CD4-positive, alpha-beta T cell treated with Interleukin-15 for 4 hours (primary cell): ENCODE measurements at regions not wholly inside any gene's neighbourhood (a gene's known extent, or its start where the extent isn't known, plus 50 kb on each side); places are given as distances from the start of the nearest gene placed in this dataset.
"Not testable (repeated sequence)": the region's sequence is repeated elsewhere in the genome, so short reads cannot be mapped to it uniquely, and the experiment has no call there.

Experiments used
- DNase-seq: peaks from one replicate; pipeline ENCODE4 v3.0.0-alpha.2; 2020; ENCODE audit warnings: low spot score

- DNase-seq, result not testable (repeated sequence)
Observed at GRCh38 chr7:150046290-150047194, 172.8 kb downstream of the ATP6V0E2 start.

DNA sequence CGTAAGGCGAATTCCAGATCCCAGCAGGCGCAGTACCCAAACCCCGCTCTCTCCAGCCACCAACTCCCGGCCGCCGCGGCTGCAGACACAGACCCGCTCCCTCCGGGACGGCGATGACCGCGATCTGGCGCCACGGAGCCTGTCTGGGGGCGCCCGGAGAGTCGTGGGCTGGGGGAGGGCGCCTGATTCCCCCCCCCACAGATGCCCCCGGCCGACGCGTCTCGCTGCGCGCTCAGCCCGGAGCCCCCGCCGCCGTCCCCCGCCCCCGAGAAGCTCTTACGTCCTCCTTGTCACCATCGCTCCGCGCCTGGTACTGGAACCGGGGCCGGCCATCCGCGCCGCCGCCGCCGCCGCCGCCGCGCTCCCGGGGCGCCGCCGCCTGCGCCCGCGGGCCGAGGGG, 173.6 kb downstream of the ATP6V0E2 start:
- not testable (repeated sequence) for DNase-seq

GRCh38 chr7:150047772-150048171, 174.0 kb downstream of the ATP6V0E2 start:
- DNase-seq, result not testable (repeated sequence)

GRCh38 chr7:150048244-150049011, 174.7 kb downstream of the ATP6V0E2 start:
- DNase-seq, result not testable (repeated sequence)

DNA sequence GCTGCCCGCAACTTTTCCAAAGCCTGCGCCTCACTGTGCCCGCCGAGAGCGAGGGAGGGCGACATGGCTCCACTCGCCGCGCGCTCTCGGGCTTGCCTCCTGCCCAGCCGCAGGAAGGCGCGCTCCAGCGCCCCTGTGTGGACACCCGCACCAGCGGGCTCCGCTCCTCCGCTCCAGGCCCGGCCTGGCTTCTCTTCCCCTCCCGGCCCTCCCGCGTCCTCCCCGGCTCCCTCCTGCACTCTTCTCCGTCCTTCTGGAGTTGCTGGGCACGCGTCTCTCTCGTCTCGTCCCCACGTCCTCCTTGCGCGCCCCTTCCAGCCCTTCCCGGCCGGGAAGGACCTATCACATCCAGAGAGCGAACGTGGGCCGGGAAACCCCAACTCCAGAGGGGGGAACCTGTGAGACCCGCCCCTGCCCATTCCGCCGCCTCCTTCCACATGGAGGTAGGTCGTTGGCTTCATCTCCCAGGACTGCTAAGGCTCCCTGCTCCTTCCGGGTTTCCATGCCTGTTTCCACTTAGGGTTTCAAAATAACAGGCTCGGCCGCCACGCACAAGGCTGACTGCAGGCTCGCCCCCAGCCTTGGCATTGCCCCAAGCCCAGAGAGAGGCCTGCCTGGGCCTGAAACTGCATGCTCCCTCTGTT, 175.4 kb downstream of the ATP6V0E2 start:
- DNase-seq, result not testable (repeated sequence)

DNA sequence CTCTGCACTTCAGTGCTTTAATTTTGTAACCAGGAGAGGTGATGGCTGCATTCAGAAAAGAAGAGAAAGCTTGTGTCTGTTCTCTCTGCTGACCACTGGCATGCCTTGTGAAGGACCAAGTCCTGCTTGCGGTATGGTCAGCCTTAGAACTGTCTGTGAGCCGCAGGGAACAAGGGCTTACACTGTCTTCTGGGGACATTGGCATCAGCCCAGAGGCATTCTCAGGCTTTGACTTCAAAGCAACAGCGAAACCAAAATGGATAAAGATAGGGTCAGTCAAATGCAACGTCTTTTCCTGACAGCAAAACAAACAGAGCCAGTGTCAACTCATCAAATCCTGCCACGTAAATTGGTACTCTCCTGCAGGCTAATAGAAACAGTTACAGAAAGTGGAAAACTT, 179.6 kb downstream of the ATP6V0E2 start:
- DNase-seq, result not testable (repeated sequence)

DNA sequence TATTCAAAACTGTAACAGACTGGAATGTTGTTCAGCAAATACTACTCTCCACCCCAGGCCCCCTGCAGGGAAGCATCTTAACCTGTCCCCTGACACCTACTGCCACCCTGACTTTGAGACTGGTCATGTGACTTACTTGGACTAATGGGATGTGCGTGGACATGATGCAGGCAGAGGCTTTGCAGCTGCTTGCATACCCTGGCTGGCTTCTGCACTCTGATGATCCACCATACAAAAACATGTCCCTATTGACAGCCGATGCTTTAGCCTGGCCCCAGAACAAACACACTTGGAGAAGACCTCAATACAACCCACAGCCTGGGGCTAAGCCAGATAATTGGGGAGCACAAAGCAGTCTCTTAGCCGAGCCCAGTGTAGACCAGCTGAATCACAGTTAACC, 180.5 kb downstream of the ATP6V0E2 start:
- not testable (repeated sequence) for DNase-seq

DNA sequence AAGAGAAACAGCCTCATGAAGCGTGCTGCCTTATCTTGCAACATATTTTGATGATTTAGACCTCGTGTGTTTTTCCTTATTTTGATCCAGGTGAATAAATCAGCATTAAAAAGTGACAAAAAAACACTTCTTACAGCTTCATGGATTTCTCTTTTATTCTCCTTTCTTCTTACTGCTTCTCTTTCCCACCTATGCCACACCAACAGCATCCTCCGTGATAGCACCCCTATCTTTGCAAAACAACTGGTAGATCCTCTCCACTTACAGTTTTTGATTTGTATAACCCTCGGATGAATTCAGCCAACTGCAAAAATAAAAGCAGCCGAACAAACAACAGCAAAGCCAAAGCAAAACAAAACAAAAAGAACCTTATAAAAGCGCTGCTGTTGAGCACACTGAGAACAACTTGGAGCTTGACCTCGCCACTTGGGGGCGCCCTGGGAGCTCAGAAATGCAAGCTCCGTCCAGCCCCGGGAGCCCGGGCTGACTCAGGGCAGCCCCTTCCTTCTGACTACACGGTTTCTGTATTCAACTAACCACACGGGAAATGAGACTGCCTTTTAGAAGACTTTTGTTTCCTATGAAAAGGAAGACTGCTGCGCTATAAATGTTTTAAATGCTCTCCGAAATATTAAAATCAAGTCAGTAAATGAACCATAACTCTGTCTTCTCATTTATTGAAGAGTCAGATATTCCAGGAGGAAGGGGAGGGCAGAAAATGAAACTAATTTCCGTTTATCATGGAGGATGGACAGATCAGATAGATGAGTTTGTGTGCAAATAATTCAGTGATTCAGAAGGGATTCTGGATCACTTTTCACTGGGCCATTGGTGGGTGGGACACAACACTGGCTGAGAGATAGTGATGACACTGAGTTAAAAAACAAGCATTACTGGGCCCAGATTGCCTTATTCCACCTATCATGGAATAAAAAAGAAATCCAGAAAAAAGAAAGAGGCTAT, 186.8 kb downstream of the ATP6V0E2 start:
- DNase-seq, result peak; percentile 78

- DNase-seq, result not testable (repeated sequence)
Observed at GRCh38 chr7:150063195-150063594, 189.4 kb downstream of the ATP6V0E2 start.

DNA sequence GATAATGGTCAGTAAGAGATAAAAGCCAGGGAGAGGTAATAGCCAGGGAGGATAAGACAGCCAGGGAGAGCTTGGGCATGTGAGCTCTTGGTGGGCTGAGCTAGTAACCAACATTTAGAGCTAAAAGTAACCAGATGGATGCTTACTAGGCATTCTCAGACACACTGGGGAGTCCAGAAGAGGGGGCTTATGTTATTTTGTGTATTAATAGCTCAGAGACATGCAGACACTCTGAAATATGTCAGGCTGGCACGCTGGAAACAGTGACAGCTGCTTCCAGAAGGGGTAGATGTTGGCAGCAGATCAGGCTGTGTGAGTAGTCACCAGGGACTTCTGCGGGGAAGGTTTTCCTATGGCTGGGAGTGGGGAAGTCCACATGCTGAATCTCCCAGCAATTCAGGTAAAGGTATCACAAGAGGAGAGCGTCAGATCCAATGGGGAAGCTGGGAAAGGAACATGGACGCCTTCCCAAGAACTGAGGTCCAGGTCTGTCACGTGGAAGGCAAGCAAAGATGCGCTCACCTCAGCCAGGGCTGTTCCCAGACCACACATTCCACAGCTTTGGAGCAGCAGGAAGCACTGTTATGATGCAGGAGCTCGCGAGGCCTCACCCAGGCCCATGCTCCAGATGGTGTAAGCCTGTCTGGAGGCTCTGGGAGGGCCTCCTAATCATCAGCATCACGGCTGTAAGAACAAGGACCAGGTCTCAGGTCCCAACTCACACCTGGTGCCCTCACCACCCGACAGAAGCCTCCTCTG, 196.0 kb downstream of the ATP6V0E2 start:
- DNase-seq, result not testable (repeated sequence)

DNA sequence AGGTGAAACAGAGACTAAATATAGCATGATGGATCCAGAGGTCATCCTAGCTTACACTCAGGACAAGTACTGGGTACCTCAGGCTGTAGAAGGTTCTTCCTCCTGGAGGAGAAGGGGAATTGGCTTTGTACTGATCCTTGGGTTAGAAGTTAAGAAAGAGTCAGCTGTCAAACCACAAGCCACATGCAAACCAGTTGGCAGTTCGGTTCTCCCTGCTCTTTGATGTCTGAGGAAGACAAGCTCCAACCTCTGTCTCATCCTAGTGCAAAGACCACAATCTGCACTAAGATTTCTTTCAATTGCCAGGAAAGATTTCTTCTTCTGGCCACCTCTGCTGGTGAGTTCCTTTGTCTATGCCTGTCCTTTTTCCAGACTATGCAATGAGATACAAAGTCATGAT, 203.8 kb downstream of the ATP6V0E2 start:
- not testable (repeated sequence) for DNase-seq

GRCh38 chr7:150081865-150082264, 208.1 kb downstream of the ATP6V0E2 start:
- DNase-seq, result not testable (repeated sequence)

- DNase-seq, result not testable (repeated sequence)
Observed at GRCh38 chr7:150084724-150085123, 211.0 kb downstream of the ATP6V0E2 start.

DNA sequence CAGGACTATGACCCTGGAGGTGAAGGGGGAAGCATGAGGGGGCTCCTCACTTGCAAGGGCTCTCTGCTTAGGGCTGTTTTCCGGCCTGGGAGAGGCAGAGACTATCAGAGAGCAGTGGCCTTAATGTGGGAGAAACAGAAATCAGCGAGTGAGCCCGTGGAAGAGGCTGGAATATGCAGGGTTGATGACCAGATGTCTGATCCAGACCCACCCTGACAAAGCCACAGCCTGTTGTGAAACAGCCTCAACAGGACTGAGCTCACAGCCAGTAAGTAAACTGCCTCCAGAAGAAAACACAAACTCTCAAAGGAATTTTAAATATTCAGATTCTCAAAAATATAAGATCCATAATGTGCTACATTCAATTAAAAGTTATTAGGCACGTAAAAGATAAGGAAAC, 213.7 kb downstream of the ATP6V0E2 start:
- DNase-seq, result not testable (repeated sequence)

DNA sequence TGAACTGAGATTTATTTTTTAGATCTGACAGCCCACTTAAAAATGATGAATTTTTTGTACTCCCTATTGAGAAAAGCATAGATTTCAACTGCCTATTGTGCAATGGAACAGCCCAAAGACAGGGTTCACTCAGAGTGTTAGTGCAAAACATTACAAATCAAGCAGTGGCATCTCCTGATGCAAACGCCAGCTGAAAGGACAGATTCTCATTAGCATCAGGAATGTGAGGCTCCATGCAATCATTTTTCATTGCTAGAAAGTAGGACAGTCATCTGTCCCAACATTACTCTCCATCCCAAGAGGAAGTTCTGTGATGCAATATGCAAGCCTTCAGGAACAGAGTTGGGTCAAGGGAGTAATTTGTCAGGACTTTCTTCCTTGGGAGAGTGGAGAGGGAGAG, 215.4 kb downstream of the ATP6V0E2 start:
- DNase-seq, result not testable (repeated sequence)

DNA sequence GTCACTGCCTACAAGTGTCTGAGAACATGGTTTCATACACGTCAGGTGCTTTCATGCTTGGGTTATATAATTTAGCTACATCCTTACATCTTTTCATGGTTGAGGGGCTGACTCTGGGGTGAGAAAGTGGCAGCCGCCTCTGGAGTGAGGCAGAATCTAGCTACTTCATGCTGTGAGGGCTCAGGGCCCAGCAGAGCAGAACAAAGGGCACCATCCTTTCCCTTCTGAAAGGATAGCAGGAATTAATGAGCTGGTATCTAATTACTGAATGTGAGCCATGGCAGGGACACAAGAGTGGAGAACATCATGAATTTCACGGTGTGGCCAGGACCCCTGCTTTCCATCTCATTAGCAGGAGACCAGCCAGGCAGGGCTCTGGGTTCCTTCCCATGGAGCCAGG, 217.0 kb downstream of the ATP6V0E2 start:
- not testable (repeated sequence) for DNase-seq

GRCh38 chr7:150093897-150094296, 220.1 kb downstream of the ATP6V0E2 start:
- not testable (repeated sequence) for DNase-seq

DNA sequence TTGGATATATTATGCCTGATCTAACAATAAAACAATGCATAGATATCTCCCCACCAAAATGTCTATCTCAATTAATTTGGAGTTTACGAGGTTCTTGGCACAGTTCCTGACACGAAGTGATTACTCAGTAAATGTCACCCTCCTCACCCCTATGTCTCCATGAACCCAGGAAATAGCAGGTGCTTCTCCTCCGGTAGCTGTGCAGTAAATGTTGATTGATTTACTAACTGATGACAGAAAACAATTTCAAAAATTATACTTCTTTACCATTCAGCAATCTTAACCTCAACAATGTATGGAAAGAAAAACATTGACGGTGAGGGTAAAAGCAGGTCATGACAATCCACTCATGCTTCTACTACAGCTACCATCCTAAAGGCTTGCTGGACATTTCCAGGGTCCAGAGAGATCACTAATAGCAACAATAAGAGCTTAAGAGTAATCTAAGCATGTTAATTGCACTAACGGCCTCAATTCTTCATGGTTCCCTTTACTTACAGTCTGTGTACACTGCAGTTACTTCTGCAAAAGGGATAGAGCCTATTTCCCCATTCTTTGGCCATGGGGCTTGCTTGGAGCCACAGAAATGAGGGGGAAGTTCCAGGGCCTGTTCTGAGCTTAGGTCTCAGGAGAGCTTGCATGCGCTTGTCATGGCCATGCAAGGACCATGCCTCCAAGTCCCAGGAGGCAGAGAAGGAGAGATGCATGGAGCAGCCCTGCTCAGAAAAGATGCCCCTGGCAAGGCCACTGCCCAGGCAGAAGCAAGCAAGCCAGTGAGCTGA, 222.6 kb downstream of the ATP6V0E2 start:
- not testable (repeated sequence) for DNase-seq

- not testable (repeated sequence) for DNase-seq
Observed at GRCh38 chr7:150098592-150098991, 224.6 kb upstream of the LRRC61 start.

- not testable (repeated sequence) for DNase-seq
Observed at GRCh38 chr7:150101282-150101681, 221.9 kb upstream of the LRRC61 start.
